NCI-H774 (cell line): ENCODE measurements at regions not wholly inside any gene's neighbourhood (a gene's known extent, or its start where the extent isn't known, plus 50 kb on each side); places are given as distances from the start of the nearest gene placed in this dataset.

ENCODE experiments used
- DNase-seq: peaks from one replicate; lab custom pipeline; 2025; lab: John Stamatoyannopoulos, UW

- DNase-seq = no peak
These were observed 96.1 kb upstream of the GRIK3 start for GRCh38 chr1:37130221-37130948.

- DNase-seq = no peak
These were observed 97.0 kb upstream of the GRIK3 start for GRCh38 chr1:37131281-37131680.

GRCh38 chr1:37133276-37134145, 99.2 kb upstream of the GRIK3 start:
- DNase-seq = no peak

DNA sequence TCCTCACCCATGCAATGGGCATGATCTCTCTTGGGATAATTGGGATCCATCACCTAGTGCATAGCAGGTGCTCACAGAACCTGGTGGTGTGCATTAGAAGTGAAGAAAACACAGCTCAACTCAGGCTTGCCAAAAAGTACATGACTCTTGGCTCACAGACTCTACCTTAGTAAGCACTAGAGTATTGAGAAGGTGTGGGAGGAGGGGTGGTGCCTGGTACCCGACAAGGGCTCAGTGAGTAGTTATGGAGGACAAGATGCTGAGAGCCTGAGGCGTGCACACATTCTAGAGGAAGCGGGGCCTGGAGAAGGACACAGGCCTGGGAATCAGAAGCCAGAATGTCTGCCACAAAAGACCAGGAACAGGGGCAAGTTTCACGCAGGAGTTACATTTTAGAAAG, 100.3 kb upstream of the GRIK3 start:
- no peak for DNase-seq

DNA sequence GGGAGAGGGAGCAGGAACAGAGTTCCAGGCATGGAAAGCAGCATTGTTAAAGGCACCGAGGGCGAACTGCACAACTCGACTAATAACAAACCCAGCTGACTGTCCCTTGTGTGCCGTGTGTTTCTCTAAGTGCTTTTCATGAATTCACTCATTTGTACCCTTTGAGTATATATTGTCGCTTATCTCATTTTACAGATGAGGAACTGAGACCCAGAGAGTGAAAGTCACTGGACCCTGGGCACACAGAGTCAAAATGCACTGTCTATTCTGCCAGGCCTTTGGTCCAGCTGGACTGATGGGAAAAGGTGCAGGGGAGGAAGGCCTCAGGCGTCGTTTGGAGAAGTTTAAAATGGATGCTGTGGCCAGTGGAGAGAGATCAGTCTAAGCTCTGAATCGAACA, 100.7 kb upstream of the GRIK3 start:
- no peak for DNase-seq

DNA sequence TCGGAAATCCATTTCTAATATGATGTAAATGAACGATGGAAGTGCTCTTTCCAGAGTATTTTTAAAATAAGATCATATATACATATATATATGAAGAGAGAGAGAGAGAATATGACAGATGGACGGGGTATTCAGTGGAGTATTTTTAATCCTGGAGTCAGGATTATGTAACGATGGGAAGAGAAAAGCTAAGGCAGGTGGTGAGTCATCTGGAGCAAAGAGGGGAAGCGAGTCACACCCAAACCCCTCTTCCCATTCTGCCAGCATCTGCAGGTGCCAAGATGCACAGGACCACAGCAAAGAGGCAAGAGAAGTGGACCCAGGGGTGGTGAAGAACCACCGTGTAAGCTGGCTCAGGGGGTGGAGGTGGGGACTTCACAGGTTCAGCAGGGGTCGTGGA, 102.7 kb upstream of the GRIK3 start:
- DNase-seq = no peak

- no peak for DNase-seq
These were observed 103.3 kb upstream of the GRIK3 start for GRCh38 chr1:37137601-37138000.

DNA sequence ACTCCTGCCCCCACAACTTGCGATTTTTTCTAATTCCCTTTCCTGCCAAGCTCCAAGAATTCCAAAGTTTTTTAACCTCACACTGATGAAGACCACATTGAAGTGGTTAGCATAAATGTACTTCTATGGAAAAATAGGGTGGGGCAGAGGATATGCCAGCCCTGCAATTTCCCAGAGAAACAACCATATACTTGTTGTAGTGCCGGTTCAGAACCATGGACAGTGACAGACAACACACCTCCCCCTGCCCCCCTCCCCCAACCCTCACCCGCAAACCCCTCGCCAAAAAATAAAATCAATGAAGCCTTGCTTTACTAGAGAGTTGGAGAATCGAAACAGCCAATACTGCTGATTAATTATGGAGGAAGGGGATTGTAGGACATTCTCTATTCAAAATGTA, 109.5 kb upstream of the GRIK3 start:
- no peak for DNase-seq

- no peak for DNase-seq
These were observed 111.8 kb upstream of the GRIK3 start for GRCh38 chr1:37146071-37146470.

DNA sequence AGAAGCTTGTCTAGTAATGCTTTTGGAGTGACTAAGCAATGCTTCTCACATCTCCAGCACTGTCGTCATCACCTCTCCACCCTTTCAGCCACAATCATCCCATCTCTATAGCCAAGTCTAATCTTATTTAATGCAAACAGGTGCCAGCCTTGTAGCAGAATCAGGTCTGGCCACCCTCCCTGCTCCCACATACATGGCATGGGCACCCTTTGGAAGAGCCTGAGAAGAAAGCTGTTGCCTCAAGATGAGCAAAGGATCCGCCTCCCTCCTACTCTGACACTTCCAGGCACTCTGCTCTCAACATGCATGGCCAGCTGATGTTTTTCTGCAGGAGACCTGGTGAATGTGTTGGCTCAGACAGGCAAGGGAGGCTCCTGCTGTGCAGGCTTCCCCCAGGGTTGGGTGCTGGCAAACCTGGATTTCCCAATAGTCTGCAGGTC, 113.1 kb upstream of the GRIK3 start:
- no peak for DNase-seq

- DNase-seq = no peak
These were observed 113.6 kb upstream of the GRIK3 start for GRCh38 chr1:37147906-37148305.

DNA sequence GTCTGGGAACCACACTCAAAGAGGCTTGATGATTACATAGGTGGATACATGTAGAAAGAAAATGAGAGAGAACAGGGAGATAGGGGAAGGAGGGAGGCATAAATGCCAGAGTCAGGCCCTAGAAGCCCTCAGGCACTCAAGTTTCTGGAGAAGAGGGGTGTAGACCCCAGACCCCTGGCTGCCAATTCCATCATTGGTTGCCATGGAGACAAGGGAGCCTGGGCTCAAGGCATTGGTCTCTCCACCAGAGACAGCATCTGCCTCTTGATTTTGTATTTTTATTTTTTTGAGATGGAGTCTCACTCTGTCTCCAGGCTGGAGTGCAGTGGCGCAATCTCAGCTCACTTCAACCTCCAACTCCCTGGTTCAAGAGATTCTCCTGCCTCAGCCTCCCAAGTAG, 114.3 kb upstream of the GRIK3 start:
- DNase-seq = no peak

GRCh38 chr1:37149296-37149695, 115.0 kb upstream of the GRIK3 start:
- no peak for DNase-seq

DNA sequence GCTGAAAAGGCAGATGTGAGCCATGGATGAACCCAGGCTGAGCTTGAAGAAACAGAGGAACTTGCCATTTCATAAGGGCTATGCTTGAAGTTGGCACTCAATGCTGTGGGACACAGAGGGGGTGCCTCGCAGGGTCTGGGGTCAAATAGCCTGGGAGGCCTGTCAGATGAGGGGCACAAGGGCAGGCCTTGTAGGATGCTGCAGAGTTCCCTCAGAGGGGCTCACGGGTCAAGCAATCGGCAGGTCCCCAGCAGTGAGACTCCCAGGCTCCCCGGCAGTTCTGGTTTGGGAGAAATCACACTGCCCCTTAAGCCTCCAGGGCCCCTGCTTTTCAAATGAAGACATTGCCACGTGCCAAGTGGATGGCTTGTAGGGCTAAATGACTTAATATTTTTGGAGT, 116.7 kb upstream of the GRIK3 start:
- DNase-seq = no peak

GRCh38 chr1:37151789-37152188, 117.5 kb upstream of the GRIK3 start:
- DNase-seq = no peak

DNA sequence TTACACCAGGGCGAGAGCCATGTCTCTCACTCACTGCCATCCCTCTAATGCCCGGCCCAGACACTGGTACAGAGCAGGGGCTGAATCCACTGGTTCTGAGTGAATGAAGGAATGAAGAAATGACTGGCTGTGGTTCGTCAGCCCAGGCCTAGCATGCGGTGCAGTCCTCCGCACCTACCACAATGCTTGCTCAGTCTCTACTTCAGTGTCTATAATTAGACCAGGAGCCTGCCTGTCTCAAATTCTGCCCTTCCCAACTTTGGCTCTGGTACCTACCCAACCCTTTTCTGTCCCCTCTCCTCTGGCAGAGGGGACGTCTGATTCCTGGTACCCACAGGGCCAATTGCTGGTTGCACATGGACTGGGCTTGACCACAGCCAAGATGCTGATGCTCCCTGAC, 118.2 kb upstream of the GRIK3 start:
- no peak for DNase-seq

- no peak for DNase-seq
These were observed 119.1 kb upstream of the GRIK3 start for GRCh38 chr1:37153116-37154100.

DNA sequence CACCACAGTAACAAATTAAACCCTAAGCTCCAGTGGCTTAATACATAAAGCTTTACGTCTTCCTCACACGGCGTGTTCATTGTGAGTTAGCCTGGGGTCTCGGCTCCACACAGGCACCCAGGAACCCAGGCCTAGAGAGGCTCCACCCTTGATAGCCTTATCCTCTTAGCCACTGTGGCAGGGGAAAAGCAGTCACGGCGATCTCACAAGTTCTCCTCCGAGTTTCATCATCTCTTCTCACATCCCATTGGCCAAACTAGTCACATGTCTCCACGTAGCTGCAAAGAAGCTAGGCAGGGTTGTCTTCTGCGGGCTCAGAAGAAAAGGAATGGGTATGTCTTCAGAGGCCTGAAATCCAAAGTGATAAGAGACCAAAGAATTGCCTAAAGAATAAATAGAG, 122.3 kb upstream of the GRIK3 start:
- DNase-seq = no peak

DNA sequence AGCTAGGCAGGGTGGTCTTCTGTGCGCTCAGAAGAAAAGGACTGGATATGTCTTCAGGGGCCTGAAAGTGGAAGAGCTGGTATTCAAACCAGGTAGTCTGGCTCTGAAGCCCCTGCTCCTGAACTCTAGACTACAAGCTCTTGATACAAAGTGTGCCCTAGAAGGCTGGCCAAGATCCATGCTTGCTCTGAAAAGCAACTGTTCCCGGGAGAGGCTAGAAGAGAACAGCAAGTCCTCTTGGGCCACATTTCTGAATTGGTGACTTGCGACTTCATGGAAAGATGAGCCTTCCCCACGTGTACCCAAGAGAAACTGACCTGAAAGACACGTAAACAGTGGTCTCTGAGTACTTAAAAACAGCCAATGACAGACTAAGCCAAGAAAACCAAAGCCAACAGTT, 123.3 kb upstream of the GRIK3 start:
- DNase-seq = no peak

DNA sequence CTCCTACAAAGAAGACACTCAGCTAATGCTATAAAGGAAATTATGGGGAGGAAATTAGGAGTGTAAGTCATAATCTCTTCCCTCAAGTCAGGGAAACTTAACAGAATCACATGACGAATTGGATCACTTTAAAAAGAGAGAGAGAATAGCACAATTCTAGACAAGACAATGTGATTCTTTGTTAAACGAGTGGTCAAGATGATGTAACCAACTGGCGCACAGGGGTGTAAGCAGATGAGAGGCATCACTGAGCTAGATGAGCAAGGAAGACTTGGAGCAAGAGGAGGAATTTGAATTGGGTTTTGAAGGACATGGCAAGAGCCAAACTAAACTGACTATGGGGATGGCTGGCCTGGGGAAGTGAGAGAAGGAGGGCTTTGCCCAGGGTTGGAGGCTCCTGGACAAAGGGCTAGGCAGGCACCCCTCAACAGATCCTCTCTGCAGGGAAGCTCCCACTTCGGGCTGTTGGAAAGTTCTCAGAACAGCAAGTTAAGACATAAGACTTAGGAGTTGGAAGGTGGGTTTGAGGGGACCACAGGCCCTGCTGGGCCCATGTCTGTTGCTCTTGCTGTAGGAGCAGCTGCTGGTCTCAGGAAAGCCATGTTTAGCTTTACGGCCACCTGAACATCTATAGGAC, 123.9 kb upstream of the GRIK3 start:
- no peak for DNase-seq

GRCh38 chr1:37159102-37159501, 124.8 kb upstream of the GRIK3 start:
- no peak for DNase-seq

- DNase-seq = no peak
These were observed 126.9 kb upstream of the GRIK3 start for GRCh38 chr1:37161171-37161570.
